ENCODE measurements at regions not wholly inside any gene's neighbourhood (a gene's known extent, or its start where the extent isn't known, plus 50 kb on each side); places are given as distances from the start of the nearest gene placed in this dataset.

- TF ChIP-seq CTCF (IDR thresholded peaks at IDR 0.05; ENCODE audit: insufficient read depth, low read depth, low read length), result no peak
- TF ChIP-seq EZH2 (IDR thresholded peaks at IDR 0.05; ENCODE audit: insufficient read depth, low read length), result no peak
Measured at GRCh38 chr4:134754301-134755019, 552.9 kb upstream of the PABPC4L start.

All from astrocyte (in vitro differentiated cells and primary cell).